ENCODE measurements at regions not wholly inside any gene's neighbourhood (a gene's known extent, or its start where the extent isn't known, plus 50 kb on each side); places are given as distances from the start of the nearest gene placed in this dataset.

- Histone ChIP-seq H3K4me3 (no peak overlapping the region), H3K4me1 (peaks cover 0 to 23% (median 7%) of the 10 kb centered on the region in 3 donors), H3K9me3 (no peaks in the 10 kb centered on the region), H3K27ac (no peak overlapping the region), H3K36me3 (no peaks in the 10 kb centered on the region), H3K27me3 (no peaks in the 10 kb centered on the region)
- intact Hi-C loops (cut with DNase I): no loop called here
- TF ChIP-seq CTCF (IDR thresholded peaks at IDR 0.05) (no peak), POLR2A (IDR thresholded peaks at IDR 0.05) (no peak)
- DNase-seq: no peak
- WGBS, 2 donors: 66 to 68% methylated on average over 3 of the region's 3 CpGs
Observed at GRCh38 chr6:141486942-141487341, 645.8 kb upstream of the GJE1 start.

- no peaks in the 10 kb centered on the region for H3K9me3 ChIP-seq
- DNase-seq: no peak
- 50 to 65% methylated on average over 3 of the region's 3 CpGs for WGBS, 2 donors
- peaks cover 0 to 23% (median 7%) of the 10 kb centered on the region in 3 donors for H3K4me1 ChIP-seq
- H3K27me3 ChIP-seq: no peaks in the 10 kb centered on the region
- H3K4me3 ChIP-seq: no peak overlapping the region
- no peaks in the 10 kb centered on the region for H3K36me3 ChIP-seq
- intact Hi-C loops (cut with DNase I): no loop called here
- peak overlapping the region in 2 of 4 donors; percentile 60 to 62 for H3K27ac ChIP-seq
- TF ChIP-seq POLR2A (IDR thresholded peaks at IDR 0.05): no peak
- no peak for TF ChIP-seq CTCF (IDR thresholded peaks at IDR 0.05)
Observed at GRCh38 chr6:141484711-141485110, 648.0 kb upstream of the GJE1 start.

- WGBS, 2 donors: 5 to 6% methylated on average over 5 of the region's 5 CpGs
- no peak for DNase-seq
- H3K27ac ChIP-seq: peak overlapping the region; percentile 9 to 62 (median 48)
- TF ChIP-seq POLR2A (IDR thresholded peaks at IDR 0.05) (no peak), CTCF (IDR thresholded peaks at IDR 0.05) (no peak)
- H3K27me3 ChIP-seq: no peaks in the 10 kb centered on the region
- H3K9me3 ChIP-seq: no peaks in the 10 kb centered on the region
- H3K4me3 ChIP-seq: peak overlapping the region in 3 of 4 donors; percentile 22 to 53 (median 28)
- peaks cover 0 to 23% (median 7%) of the 10 kb centered on the region in 3 donors for H3K4me1 ChIP-seq
- intact Hi-C loops (cut with DNase I): no loop called here
- H3K36me3 ChIP-seq: no peaks in the 10 kb centered on the region
Observed at GRCh38 chr6:141483598-141484061, 649.1 kb upstream of the GJE1 start.

- H3K27me3 ChIP-seq: no peaks in the 10 kb centered on the region
- H3K9me3 ChIP-seq: no peaks in the 10 kb centered on the region
- peak overlapping the region; percentile 9 to 62 (median 48) for H3K27ac ChIP-seq
- no peaks in the 10 kb centered on the region for H3K36me3 ChIP-seq
- 32 to 61% methylated on average over 6 of the region's 6 CpGs for WGBS, 2 donors
- intact Hi-C loops (cut with DNase I): no loop called here
- peaks cover 0 to 23% (median 7%) of the 10 kb centered on the region in 3 donors for H3K4me1 ChIP-seq
- DNase-seq: no peak
- TF ChIP-seq POLR2A (IDR thresholded peaks at IDR 0.05) (no peak), CTCF (IDR thresholded peaks at IDR 0.05) (no peak)
- H3K4me3 ChIP-seq: peak overlapping the region in 3 of 4 donors; percentile 22 to 53 (median 28)
Observed at GRCh38 chr6:141482796-141483597, 649.7 kb upstream of the GJE1 start.

GRCh38 chr6:141475259-141475658 is 657.5 kb upstream of the GJE1 start:
- Histone ChIP-seq H3K27ac (no peak overlapping the region), H3K27me3 (no peaks in the 10 kb centered on the region), H3K4me3 (no peak overlapping the region), H3K36me3 (no peaks in the 10 kb centered on the region), H3K9me3 (no peaks in the 10 kb centered on the region), H3K4me1 (no peaks in the 10 kb centered on the region)
- intact Hi-C loops (cut with DNase I): no loop called here
- no peak for TF ChIP-seq POLR2A (IDR thresholded peaks at IDR 0.05)
- no peak for TF ChIP-seq CTCF (IDR thresholded peaks at IDR 0.05)
- 61 to 67% methylated on average over 2 of the region's 2 CpGs for WGBS, 2 donors
- no peak for DNase-seq
